GM21717 (cell line): ENCODE measurements at regions not wholly inside any gene's neighbourhood (a gene's known extent, or its start where the extent isn't known, plus 50 kb on each side); places are given as distances from the start of the nearest gene placed in this dataset.
"Not testable (repeated sequence)": the region's sequence is repeated elsewhere in the genome, so short reads cannot be mapped to it uniquely, and the experiment has no call there.

Experiments used
- ATAC-seq: cut with Tn5 transposase; IDR thresholded peaks from one replicate; pipeline ENCODE4 v1.9.1; 2021; ENCODE audit warnings: mild to moderate bottlenecking, moderate library complexity; ENCODE audit not compliant: unreplicated experiment

GRCh38 chr5:36521838-36522745 is 84.3 kb upstream of the SLC1A3 start:
- ATAC-seq = no peak

GRCh38 chr5:36522746-36523065 is 83.7 kb upstream of the SLC1A3 start:
- no peak for ATAC-seq

DNA sequence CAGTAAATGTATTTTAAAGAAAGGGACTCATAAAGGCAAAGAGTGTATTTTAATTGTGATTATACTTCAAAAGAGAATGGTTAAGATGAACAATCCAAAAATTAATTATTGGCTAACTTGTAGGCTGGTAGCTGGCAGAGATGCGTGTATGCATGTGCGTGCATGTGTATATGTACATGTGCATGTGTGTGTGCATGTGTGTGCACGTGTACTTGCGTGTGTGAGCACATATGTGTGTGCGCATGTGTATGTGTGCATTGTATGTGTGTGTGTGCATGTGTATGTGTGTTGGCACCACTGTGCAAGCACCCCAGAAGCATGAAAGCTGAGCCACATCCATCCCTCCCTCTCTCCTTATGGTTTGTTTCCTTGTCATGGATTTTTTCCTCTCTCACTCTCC is 83.0 kb upstream of the SLC1A3 start:
- ATAC-seq = no peak

- ATAC-seq = no peak
Observed at GRCh38 chr5:36523926-36524325, 82.5 kb upstream of the SLC1A3 start.

GRCh38 chr5:36526537-36526936 is 79.9 kb upstream of the SLC1A3 start:
- no peak for ATAC-seq

DNA sequence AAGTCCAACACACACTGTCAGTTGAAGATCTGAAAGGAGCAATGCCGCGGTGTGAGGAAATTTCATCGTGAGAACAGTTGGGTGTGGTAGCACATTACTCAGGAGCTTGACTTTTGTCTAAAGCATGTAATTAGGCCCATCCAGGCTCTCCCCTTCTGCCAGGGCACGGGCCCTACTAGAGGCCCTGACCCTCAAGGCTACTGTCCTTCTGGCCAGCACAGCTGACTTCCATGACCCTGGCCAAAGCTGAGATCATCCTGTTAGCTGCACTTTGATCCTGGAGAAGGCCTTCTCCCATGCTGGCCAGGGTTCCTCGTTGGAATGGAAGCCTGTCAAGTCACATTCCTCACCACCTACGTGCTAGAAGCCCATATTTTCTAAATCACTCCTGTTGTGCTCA is 77.8 kb upstream of the SLC1A3 start:
- ATAC-seq = no peak

GRCh38 chr5:36529142-36529541 is 77.3 kb upstream of the SLC1A3 start:
- no peak for ATAC-seq

- ATAC-seq = no peak
Observed at GRCh38 chr5:36530215-36530614, 76.2 kb upstream of the SLC1A3 start.

- no peak for ATAC-seq
Observed at GRCh38 chr5:36531401-36531800, 75.0 kb upstream of the SLC1A3 start.

DNA sequence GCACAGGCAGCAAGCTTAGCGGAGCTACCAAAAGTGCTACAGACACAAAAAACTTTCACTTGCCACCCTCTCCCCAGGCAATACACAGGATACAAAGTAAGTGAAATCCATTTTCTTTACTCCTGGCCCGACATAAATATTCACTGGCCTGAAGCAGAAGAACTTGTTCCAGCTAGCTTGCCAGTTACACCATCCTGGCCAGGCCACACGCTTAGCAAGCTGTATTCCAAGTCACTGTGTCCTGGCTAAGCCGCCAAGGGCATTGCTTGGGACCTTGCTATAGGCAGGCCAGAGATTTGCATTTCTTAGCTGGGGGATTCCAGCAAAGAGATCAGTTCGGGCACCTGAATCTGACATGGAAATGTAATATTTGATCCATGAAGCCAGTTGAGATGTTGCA is 71.0 kb upstream of the SLC1A3 start:
- no peak for ATAC-seq

GRCh38 chr5:36535859-36536615 is 70.4 kb upstream of the SLC1A3 start:
- ATAC-seq = no peak

DNA sequence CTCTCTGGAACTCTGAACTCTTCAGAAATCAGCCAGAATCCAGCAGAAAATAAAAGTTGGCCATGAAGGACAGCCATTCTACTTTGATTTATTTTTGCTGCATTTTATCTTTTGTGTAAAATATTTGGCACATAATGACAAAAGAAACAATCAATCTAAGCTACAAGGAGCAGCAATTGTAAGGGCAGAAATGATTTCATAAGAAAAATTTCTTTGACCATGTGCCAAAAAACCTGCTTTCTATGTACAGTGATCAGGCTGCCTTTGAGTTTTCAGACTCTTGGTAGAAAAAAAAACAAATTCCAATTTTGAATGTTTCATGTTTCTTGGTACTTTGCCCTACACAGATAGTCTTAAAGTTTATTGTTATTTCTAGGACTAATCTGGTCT is 69.8 kb upstream of the SLC1A3 start:
- ATAC-seq = no peak

DNA sequence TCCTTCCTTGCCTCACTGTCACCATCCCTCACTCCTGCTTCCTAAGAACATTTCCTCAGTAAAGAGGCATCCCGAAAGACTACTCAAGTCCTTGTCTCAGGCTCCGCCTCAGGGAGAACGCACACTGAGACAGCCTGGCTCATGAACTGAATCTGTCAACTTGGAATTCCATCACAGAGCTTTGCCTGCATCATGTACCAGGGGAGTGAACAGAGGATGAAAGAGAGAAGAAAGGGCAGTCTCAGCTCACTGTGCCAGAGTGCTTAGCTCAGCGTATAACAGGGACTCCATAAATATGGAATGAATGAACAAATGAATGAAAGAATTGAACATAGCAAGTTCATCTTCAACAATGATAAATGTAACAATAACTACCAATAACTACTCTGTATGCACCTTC is 68.7 kb upstream of the SLC1A3 start:
- ATAC-seq = no peak

DNA sequence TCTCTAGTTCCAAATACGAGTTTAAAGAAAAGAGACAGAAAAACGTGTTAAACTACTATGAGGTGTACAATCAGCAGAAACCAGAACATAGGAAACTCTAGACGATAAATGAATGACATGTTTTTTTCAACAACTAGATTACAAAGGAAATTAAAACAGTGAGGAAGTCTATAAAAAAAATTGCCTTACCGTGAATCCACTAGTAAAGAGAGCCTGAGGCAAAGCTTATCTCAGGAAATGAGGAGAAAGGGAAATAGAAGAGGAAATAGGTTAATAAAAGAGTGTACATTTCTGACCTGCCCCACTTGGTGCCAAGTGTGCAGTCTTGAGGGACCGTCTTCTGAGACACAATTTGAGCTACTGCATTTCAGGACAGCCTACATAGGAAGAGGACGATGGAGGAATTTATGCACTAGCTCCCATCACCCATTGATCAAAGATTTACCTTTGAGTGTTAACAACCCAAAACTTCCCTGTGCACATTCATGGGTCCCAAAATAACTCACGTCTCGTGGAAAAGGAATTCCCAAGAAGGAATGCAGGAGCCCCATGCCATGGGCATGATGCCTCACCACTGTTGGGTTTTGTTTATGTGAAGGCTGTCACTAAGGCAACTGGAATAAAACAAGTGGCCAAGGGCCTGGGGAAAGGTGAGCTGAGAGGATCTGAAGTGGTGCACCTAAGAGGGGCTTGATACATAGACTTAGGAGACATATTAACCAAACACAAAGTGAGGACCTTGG is 53.6 kb upstream of the SLC1A3 start:
- no peak for ATAC-seq

GRCh38 chr5:36555035-36555434 is 51.4 kb upstream of the SLC1A3 start:
- ATAC-seq = not testable (repeated sequence)
